RWPE1 (cell line): ENCODE measurements at regions not wholly inside any gene's neighbourhood (a gene's known extent, or its start where the extent isn't known, plus 50 kb on each side); places are given as distances from the start of the nearest gene placed in this dataset.
"Not testable (repeated sequence)": the region's sequence is repeated elsewhere in the genome, so short reads cannot be mapped to it uniquely, and the experiment has no call there.

ENCODE experiments used
- CTCF ChIA-PET: fragments of 350-600 bp; sonication (Branson Sonifier 250); formaldehyde crosslinking; extraction: SDS; loops from one replicate; lab custom pipeline; 2021; lab: Yijun Ruan, JAX
- POLR2A ChIA-PET: fragments of 400-600 bp; formaldehyde crosslinking; extraction: SDS; loops from one replicate; lab custom pipeline; 2020; ENCODE audit warnings: antibody characterized with exemption; ENCODE audit not compliant: low non-redundant PET; lab: Yijun Ruan, JAX
- DNase-seq: peaks from one replicate; pipeline ENCODE4 v3.0.0; 2012; ENCODE audit warnings: low spot score
- H3K27ac ChIP-seq: fragments of 450-650 bp; 2 replicates; pipeline ENCODE4 v1.5.1; 2017
- CTCF ChIP-seq: fragments of 450-650 bp; conservative IDR thresholded peaks from 2 replicates; pipeline ENCODE4 v1.5.1; 2017; ENCODE audit warnings: low read depth, mild to moderate bottlenecking

- ChIA-PET POLR2A (no interaction called here), CTCF (no interaction called here)
- DNase-seq, result no peak
- no peak overlapping the region for H3K27ac ChIP-seq
- no peak for TF ChIP-seq CTCF
Observed at GRCh38 chr5:43839218-43839617, 236.2 kb downstream of the NNT start.

GRCh38 chr5:43837996-43838395, 235.0 kb downstream of the NNT start:
- H3K27ac ChIP-seq, result no peak overlapping the region
- DNase-seq, result no peak
- TF ChIP-seq CTCF, result no peak
- CTCF ChIA-PET, result no interaction called here
- POLR2A ChIA-PET, result no interaction called here

DNA sequence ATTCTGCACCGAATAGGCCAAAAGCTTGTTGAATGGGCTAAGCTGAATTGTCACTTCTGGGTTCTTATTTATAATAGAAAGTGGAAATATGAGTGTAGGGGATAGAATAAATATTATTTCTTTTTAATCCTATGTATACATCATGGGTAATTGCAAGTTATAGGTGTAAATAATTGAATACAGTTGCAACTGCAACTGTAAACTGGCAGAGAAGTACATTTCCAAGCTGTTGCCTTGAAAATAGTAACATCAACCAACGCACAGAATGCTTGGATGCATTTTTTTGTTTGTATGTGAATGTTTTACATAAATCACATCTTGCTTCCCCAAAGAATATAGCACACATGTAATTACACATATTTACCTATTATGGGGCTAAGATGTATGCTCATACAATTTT, 234.1 kb downstream of the NNT start:
- CTCF ChIA-PET, result no interaction called here
- no peak for DNase-seq
- H3K27ac ChIP-seq, result no peak overlapping the region
- TF ChIP-seq CTCF, result no peak
- POLR2A ChIA-PET, result no interaction called here

DNA sequence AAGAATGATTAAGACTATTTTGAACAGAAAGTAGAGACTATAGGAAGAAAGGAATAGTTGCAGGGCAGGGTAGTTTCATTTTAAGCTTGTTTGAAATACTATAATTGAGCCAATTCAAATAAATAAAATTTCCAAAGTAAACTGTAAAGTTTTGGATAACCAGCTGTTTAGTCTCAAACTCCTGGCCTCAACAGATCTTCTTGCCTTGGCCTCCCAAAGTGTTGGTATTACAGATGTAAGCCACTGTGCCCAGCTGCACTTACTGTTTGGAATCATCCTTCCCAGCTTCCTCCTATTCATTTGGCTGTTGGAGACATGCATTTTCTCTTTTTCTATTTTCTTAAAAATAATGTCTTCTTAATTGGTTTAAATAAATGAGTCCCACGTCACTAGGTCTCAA, 231.0 kb downstream of the NNT start:
- DNase-seq, result no peak
- no peak overlapping the region for H3K27ac ChIP-seq
- CTCF ChIA-PET, result no interaction called here
- no peak for TF ChIP-seq CTCF
- POLR2A ChIA-PET, result no interaction called here

GRCh38 chr5:43824325-43824964, 221.5 kb downstream of the NNT start:
- CTCF ChIA-PET, POLR2A ChIA-PET: not testable (repeated sequence)

DNA sequence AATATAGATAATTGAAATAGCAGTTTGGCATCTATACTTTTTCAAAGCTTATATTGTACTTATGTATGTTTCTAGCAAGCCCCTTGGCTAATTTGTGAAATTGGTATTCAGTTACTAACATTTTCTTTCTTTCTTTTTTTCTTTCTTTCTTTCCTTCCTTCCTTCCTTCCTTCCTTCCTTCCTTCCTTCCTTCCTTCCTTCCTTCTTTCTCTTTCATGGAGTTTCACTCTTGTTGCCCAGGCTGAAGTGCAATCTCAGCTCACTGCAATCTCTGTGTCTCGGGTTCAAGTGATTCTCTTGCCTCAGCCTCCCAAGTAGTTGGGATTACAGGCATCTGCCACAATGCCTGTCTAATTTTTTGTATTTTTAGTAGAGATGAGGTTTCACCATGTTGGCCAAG, 215.4 kb downstream of the NNT start:
- H3K27ac ChIP-seq, POLR2A ChIA-PET, DNase-seq, CTCF ChIA-PET: not testable (repeated sequence)

More at GRCh38 chr5:43824325-43824964, 221.5 kb downstream of the NNT start:
- not testable (repeated sequence) for H3K27ac ChIP-seq, DNase-seq

GRCh38 chr5:43815497-43815896, 212.5 kb downstream of the NNT start:
- TF ChIP-seq CTCF, result no peak
- DNase-seq, result no peak
- ChIA-PET CTCF (no interaction called here), POLR2A (no interaction called here)
- no peak overlapping the region for H3K27ac ChIP-seq

DNA sequence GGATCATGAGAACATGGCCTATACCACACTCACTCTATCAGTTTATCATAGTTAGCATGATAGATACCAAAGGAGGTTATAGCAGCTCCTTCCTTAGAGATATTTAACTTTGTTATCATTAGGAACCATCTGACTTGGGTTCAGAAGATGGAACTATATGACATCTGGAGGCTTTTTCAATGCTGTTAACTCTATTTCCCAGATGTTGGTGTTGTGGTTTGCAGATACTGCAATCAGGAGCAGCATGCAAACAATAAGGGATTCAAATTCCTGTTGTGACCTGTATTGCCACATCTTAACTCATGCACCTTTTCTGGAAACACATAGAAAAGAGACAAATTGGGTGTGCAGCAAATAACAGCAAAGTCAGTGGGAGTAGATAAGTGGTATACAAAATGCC, 201.7 kb downstream of the NNT start:
- no peak for TF ChIP-seq CTCF
- CTCF ChIA-PET, result no interaction called here
- DNase-seq, result no peak
- H3K27ac ChIP-seq, result no peak overlapping the region
- POLR2A ChIA-PET, result no interaction called here
